ENCODE measurements at regions not wholly inside any gene's neighbourhood (a gene's known extent, or its start where the extent isn't known, plus 50 kb on each side); places are given as distances from the start of the nearest gene placed in this dataset.

- no peak for TF ChIP-seq CTCF (IDR thresholded peaks at IDR 0.05; ENCODE audit: insufficient read depth, low read depth, low read length, missing control alignments)
- peak; percentile 13 for DNase-seq (ENCODE audit: low read depth)
Observed at GRCh38 chr1:222251847-222252246, 296.1 kb downstream of the HHIPL2 start.

GRCh38 chr1:222250376-222250775 lies 297.5 kb downstream of the HHIPL2 start:
- no peak overlapping the region for H3K4me3 ChIP-seq (ENCODE audit: low read length)
- DNase-seq (ENCODE audit: low read depth): no peak
- no peak for TF ChIP-seq CTCF (IDR thresholded peaks at IDR 0.05; ENCODE audit: insufficient read depth, low read depth, low read length, missing control alignments)

More at GRCh38 chr1:222251847-222252246, 296.1 kb downstream of the HHIPL2 start:
- no peak overlapping the region for H3K4me3 ChIP-seq (ENCODE audit: low read length)

- TF ChIP-seq CTCF (IDR thresholded peaks at IDR 0.05; ENCODE audit: insufficient read depth, low read depth, low read length, missing control alignments): no peak
- no peak overlapping the region for H3K4me3 ChIP-seq (ENCODE audit: low read length)
- DNase-seq (ENCODE audit: low read depth): no peak
Observed at GRCh38 chr1:222247811-222248310, 300.0 kb downstream of the HHIPL2 start.

GRCh38 chr1:222247081-222247480 lies 300.8 kb downstream of the HHIPL2 start:
- no peak overlapping the region for H3K4me3 ChIP-seq (ENCODE audit: low read length)
- no peak for DNase-seq (ENCODE audit: low read depth)
- TF ChIP-seq CTCF (IDR thresholded peaks at IDR 0.05; ENCODE audit: insufficient read depth, low read depth, low read length, missing control alignments): no peak

- no peak for TF ChIP-seq CTCF (IDR thresholded peaks at IDR 0.05; ENCODE audit: insufficient read depth, low read depth, low read length, missing control alignments)
- peak; percentile 94 for DNase-seq (ENCODE audit: low read depth)
- no peak overlapping the region for H3K4me3 ChIP-seq (ENCODE audit: low read length)
Observed at GRCh38 chr1:222243902-222244301, 304.0 kb downstream of the HHIPL2 start.

GRCh38 chr1:222242492-222242891 lies 305.4 kb downstream of the HHIPL2 start:
- no peak for TF ChIP-seq CTCF (IDR thresholded peaks at IDR 0.05; ENCODE audit: insufficient read depth, low read depth, low read length, missing control alignments)
- no peak for DNase-seq (ENCODE audit: low read depth)
- no peak overlapping the region for H3K4me3 ChIP-seq (ENCODE audit: low read length)

- DNase-seq (ENCODE audit: low read depth): no peak
- no peak for TF ChIP-seq CTCF (IDR thresholded peaks at IDR 0.05; ENCODE audit: insufficient read depth, low read depth, low read length, missing control alignments)
- H3K4me3 ChIP-seq (ENCODE audit: low read length): no peak overlapping the region
Observed at GRCh38 chr1:222241410-222241809, 306.5 kb downstream of the HHIPL2 start.

All from epithelial cell of esophagus (primary cell).